NB4 (cell line): ENCODE measurements at regions not wholly inside any gene's neighbourhood (a gene's known extent, or its start where the extent isn't known, plus 50 kb on each side); places are given as distances from the start of the nearest gene placed in this dataset.
"Not testable (repeated sequence)": the region's sequence is repeated elsewhere in the genome, so short reads cannot be mapped to it uniquely, and the experiment has no call there.

ENCODE experiments used
- DNase-seq: peaks from one replicate; pipeline ENCODE4 v3.0.0; 2010; ENCODE audit warnings: low read depth
- H3K4me3 ChIP-seq: one replicate; pipeline ENCODE4 v1.5.1; 2011; ENCODE audit warnings: mild to moderate bottlenecking, low read depth, low read length, moderate library complexity
- CTCF ChIP-seq: IDR thresholded peaks from one replicate; pipeline ENCODE4 v1.5.1; 2012; ENCODE audit warnings: low read depth, low read length

- DNase-seq: peak; percentile 14
- TF ChIP-seq CTCF: peak; percentile 33
- H3K4me3 ChIP-seq: not testable (repeated sequence)
Measured at GRCh38 chr2:90226465-90227072, 1535.1 kb downstream of the RPIA start.

GRCh38 chr2:90231199-90231598, 1539.7 kb downstream of the RPIA start:
- not testable (repeated sequence) for DNase-seq, H3K4me3 ChIP-seq

GRCh38 chr2:90235452-90235851, 1544.0 kb downstream of the RPIA start:
- H3K4me3 ChIP-seq, DNase-seq: not testable (repeated sequence)

GRCh38 chr2:90237923-90238361, 1546.5 kb downstream of the RPIA start:
- DNase-seq: peak; percentile 35
- not testable (repeated sequence) for H3K4me3 ChIP-seq
- TF ChIP-seq CTCF: peak; percentile 16

GRCh38 chr2:90238505-90239230, 1547.2 kb downstream of the RPIA start:
- not testable (repeated sequence) for DNase-seq, H3K4me3 ChIP-seq

- H3K4me3 ChIP-seq, DNase-seq: not testable (repeated sequence)
Measured at GRCh38 chr2:90239769-90240168, 1548.3 kb downstream of the RPIA start.

GRCh38 chr2:90244902-90245765, 1553.7 kb downstream of the RPIA start:
- not testable (repeated sequence) for H3K4me3 ChIP-seq, DNase-seq

GRCh38 chr2:90248400-90248799, 1556.9 kb downstream of the RPIA start:
- DNase-seq, H3K4me3 ChIP-seq: not testable (repeated sequence)

GRCh38 chr2:90250350-90250749, 1558.9 kb downstream of the RPIA start:
- DNase-seq: not testable (repeated sequence)

GRCh38 chr2:90251576-90251975, 1560.1 kb downstream of the RPIA start:
- not testable (repeated sequence) for DNase-seq

More at GRCh38 chr2:90250350-90250749, 1558.9 kb downstream of the RPIA start:
- not testable (repeated sequence) for H3K4me3 ChIP-seq

GRCh38 chr2:90253306-90253705, 1561.8 kb downstream of the RPIA start:
- H3K4me3 ChIP-seq, DNase-seq: not testable (repeated sequence)

More at GRCh38 chr2:90251576-90251975, 1560.1 kb downstream of the RPIA start:
- not testable (repeated sequence) for H3K4me3 ChIP-seq

- H3K4me3 ChIP-seq, DNase-seq: not testable (repeated sequence)
Measured at GRCh38 chr2:90266888-90267287, 1575.4 kb downstream of the RPIA start.

- H3K4me3 ChIP-seq, DNase-seq: not testable (repeated sequence)
Measured at GRCh38 chr2:90287751-90288150, 1596.3 kb downstream of the RPIA start.

- H3K4me3 ChIP-seq, DNase-seq: not testable (repeated sequence)
Measured at GRCh38 chr2:90288396-90288795, 1596.9 kb downstream of the RPIA start.

- DNase-seq, H3K4me3 ChIP-seq: not testable (repeated sequence)
Measured at GRCh38 chr2:90289291-90289980, 1598.0 kb downstream of the RPIA start.

- DNase-seq, H3K4me3 ChIP-seq: not testable (repeated sequence)
Measured at GRCh38 chr2:90290701-90291100, 1599.2 kb downstream of the RPIA start.
